ENCODE measurements at regions not wholly inside any gene's neighbourhood (a gene's known extent, or its start where the extent isn't known, plus 50 kb on each side); places are given as distances from the start of the nearest gene placed in this dataset.

DNA sequence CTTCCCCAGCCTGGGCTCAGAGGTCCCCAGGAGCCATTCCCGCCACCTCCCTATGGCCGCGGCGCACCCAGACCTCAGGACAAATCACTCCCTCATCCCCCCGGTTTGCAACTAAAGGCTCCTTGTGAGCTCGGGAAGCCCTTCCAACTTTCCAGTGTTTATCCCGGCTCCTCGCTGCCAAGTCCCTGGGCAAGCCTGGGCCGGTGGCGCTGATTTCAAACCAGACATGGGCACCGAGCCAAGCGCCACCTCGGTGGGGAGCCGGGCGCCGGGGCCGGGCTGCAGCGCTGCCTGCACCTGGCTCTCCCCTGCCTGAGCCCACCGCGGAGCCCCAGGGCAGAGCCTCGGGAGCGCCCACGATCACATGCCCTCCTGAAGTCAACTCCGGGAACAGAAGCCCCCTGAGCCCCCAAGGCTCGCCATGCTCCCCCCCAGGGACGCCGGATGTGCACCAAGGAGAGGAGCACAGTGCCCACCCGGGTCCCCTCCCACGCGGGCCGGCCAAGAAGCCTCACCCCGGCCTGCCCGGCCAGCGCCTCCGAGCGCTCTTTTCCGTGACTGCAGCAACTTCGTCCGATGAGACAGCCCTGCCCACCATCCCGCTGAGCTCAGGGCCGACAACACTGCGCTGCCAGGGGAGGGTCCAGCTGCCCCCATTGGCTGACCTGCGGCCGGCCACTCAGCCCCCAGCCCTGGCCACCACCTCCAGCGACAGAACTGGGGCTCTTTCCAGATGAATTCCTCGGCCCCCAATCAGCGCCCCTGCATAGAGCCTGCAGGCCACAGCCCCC lies 50.0 kb downstream of the NCOR2 start:
- no peak for DNase-seq (ENCODE audit: low read depth)
- H3K4me3 ChIP-seq (ENCODE audit: low read depth, low read length) = peak overlapping the region; percentile 63
- TF ChIP-seq, protein P1, sequence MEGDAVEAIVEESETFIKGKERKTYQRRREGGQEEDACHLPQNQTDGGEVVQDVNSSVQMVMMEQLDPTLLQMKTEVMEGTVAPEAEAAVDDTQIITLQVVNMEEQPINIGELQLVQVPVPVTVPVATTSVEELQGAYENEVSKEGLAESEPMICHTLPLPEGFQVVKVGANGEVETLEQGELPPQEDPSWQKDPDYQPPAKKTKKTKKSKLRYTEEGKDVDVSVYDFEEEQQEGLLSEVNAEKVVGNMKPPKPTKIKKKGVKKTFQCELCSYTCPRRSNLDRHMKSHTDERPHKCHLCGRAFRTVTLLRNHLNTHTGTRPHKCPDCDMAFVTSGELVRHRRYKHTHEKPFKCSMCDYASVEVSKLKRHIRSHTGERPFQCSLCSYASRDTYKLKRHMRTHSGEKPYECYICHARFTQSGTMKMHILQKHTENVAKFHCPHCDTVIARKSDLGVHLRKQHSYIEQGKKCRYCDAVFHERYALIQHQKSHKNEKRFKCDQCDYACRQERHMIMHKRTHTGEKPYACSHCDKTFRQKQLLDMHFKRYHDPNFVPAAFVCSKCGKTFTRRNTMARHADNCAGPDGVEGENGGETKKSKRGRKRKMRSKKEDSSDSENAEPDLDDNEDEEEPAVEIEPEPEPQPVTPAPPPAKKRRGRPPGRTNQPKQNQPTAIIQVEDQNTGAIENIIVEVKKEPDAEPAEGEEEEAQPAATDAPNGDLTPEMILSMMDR (conservative IDR thresholded peaks at IDR 0.05; ENCODE audit: low read depth, low read length) = no peak

DNA sequence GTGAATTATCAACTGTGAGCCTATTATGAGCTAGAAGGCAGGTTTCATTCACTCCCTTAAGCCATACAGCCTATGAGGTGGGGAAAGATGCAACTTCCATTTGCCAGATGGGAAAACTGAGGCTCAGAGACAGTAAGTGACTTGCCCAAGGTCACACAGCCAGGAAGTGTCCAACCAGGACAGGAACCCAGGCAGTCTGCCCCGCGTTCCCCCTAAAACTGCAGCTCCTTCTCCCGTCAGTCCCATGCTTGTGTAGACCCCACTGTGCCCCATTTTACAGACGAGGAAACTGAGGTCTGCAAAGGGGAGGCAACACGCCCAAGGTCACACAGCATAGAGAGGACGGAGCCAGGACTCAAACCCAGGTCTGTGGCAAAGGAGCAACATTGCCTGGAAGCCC lies 50.6 kb downstream of the NCOR2 start:
- TF ChIP-seq, protein P1 (conservative IDR thresholded peaks at IDR 0.05; ENCODE audit: low read depth, low read length) = no peak
- H3K4me3 ChIP-seq (ENCODE audit: low read depth, low read length) = peak overlapping the region; percentile 63
- no peak for DNase-seq (ENCODE audit: low read depth)

DNA sequence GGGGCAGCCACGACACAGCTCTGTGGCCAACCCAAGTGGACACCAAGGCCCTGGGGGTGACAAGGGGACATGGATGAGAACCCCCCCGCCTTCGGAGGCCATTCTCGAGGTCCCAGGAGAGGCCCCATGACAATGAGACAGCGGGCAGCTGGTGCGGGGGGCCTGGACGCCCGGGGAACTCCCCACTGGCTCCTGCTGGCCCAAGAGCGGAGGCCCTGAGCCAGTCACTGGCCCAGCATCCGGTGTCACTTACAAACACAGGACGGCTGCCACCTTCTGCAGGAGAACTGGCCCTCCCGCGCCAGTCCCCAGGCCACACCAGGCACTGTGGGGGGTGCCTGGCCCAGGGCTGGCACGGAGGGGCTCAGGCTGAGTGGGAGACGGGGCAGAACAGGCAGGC lies 51.4 kb downstream of the NCOR2 start:
- DNase-seq (ENCODE audit: low read depth) = no peak
- no peak overlapping the region for H3K4me3 ChIP-seq (ENCODE audit: low read depth, low read length)
- TF ChIP-seq, protein P1 (conservative IDR thresholded peaks at IDR 0.05; ENCODE audit: low read depth, low read length) = no peak

DNA sequence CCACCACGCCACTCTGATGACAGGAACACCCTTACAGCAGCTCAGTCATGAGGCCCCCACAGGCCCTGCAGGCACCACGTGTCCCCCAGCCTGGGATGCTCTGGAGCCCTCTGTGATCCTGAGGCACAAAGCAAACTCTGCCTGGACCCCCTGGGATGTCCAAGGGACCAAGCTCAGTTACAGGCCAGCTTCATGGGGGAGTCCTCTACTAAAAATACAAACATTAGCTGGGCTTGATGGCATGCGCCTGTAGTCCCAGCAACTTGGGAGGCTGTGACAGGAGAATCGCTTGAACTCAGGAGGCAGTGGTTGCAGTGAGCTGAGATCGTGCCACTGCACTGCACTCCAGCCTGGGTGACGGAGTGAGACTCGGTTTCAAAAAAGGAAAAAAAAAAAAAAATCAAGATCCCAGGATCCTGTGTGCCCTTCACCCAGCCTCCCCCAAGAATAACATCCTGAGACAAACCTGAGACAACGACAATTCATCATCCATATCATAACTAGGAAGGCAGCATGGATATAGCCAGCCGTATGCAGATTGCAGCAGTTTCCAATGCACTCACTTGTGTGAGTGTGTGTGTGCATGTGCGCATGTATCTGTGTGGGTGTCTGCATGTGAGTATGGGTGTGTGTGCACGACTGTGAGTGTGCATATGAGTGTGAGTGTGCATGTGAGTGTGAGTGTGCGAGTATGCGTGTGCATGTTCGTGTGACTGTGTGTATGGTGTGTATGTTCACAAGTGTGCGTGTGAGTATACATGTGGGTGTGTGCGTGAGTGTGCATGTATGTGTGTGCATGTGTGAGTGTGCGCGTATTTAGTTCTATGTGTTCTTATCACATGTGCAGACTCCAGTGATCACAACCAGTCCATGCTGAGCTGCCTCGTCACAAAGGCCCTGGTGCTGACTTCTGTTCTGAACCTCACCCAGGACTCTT lies 52.1 kb downstream of the NCOR2 start:
- no peak for DNase-seq (ENCODE audit: low read depth)
- TF ChIP-seq, protein P1 (conservative IDR thresholded peaks at IDR 0.05; ENCODE audit: low read depth, low read length) = no peak
- no peak overlapping the region for H3K4me3 ChIP-seq (ENCODE audit: low read depth, low read length)

DNA sequence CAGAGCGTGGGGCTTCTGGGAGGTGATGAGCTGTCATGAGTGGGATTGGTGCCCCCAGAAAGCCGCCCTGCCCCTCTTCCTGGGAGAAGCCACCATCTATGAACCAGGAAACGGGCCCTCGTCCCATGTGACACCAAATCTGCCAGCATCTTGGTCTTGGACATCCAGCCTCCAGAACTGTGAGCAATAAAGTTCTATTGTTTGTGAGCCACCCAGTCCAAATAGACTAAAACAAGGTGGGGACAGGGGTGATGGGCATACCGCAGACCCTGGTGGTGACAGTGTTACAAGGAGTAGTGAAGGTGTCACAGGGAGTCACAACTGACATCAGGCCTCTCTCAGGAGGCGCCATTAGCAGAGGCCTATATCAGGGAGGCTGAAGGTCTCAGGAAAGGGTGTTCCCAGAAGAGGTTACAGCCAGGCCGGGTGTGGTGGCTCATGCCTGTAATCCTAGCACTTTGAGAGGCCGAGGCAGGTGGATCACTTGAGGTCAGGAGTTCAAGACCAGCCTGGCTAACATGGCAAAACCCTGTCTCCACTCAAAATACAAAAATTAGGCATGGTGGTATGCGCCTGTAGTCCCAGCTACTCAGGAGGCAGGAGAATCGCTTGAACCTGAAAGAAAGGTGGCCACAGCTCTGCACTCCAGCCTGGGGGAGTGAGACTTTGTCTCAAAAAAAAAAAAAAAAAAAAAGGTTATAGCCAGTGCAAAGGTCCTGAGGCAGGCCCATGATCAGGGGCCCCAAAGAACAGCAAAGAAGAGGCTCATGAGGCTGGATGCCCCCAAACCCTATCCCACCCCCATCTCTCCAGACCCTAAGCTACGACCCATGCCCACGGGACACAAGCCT lies 53.0 kb downstream of the NCOR2 start:
- TF ChIP-seq, protein P1 (conservative IDR thresholded peaks at IDR 0.05; ENCODE audit: low read depth, low read length) = no peak
- no peak overlapping the region for H3K4me3 ChIP-seq (ENCODE audit: low read depth, low read length)

DNA sequence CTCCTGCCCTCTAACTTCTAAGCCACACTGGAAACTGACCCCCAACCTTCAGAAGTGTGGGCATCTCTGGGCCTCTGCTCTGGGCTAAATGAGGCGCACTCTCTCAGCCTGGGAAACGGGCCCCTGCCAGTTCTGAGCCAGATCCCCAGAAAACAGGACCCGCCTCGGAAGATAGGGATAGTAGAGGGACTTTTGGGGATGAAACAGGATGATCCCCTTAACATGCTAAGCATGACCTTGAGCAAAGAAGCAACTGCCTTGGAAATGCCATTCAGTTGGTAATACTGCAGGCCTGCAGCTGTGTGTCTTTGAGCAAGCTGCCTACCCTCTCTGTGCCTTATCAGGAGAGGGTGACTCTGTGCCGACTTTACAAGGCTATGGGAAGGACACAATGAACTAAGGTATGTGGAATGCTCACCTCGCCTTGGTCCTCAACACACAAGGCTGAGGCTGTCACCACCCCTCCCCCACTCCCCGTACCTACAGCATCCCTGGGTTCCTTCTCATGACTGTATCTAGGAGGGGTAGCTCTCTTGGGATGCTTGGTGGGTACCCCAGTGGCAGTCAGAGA lies 54.0 kb downstream of the NCOR2 start:
- peak overlapping the region; percentile 0 for H3K4me3 ChIP-seq (ENCODE audit: low read depth, low read length)
- no peak for DNase-seq (ENCODE audit: low read depth)
- TF ChIP-seq, protein P1 (conservative IDR thresholded peaks at IDR 0.05; ENCODE audit: low read depth, low read length) = no peak

More for the DNA sequence above, 53.0 kb downstream of the NCOR2 start:
- DNase-seq (ENCODE audit: low read depth) = no peak

Data from epithelial cell of proximal tubule (primary cell).